Body of pancreas (tissue), 4 donors: ENCODE measurements at regions not wholly inside any gene's neighbourhood (a gene's known extent, or its start where the extent isn't known, plus 50 kb on each side); places are given as distances from the start of the nearest gene placed in this dataset.

ENCODE experiments used
- ATAC-seq: fragments of 150-250 bp; one replicate; pipeline ENCODE4 v1.9.1; 2016
- DNase-seq, 4 donors: peaks; one replicate each; pipeline ENCODE4 v3.0.0-alpha.2; 2019
- H3K27ac ChIP-seq, 4 donors: fragments of 200-600 bp; sonication (generic); 1 replicate in 3 of 4; 2 replicates in 1 of 4; pipeline versions ENCODE4 v1.5.1 to v1.6.1; 2016 to 2019; ENCODE audit warnings: mild to moderate bottlenecking in 1 of 4, mixed read lengths in 1 of 4, moderate library complexity in 1 of 4
- H3K27me3 ChIP-seq, 2 donors: fragments of 200-600 bp; sonication (generic); one replicate each; pipeline ENCODE4 v1.6.0; 2016; ENCODE audit warnings: mild to moderate bottlenecking in 1 of 2
- H3K36me3 ChIP-seq, 2 donors: fragments of 200-600 bp; sonication (generic); replicated peaks in 1 of 2; 2 replicates each; pipeline ENCODE4 v1.5.1; 2016; ENCODE audit warnings: low read depth in 2 of 2; ENCODE audit not compliant: insufficient read depth in 1 of 2
- H3K4me1 ChIP-seq: fragments of 200-600 bp; sonication (generic); one replicate; pipeline ENCODE4 v1.6.0; 2016
- H3K4me3 ChIP-seq, 2 donors: fragments of 200-600 bp; sonication (generic); 1 replicate in 1 of 2; 2 replicates in 1 of 2; pipeline ENCODE4 v1.5.1; 2016 to 2019
- H3K9me3 ChIP-seq, 3 donors: fragments of 200-600 bp; sonication (generic); 1 replicate in 2 of 3; 2 replicates in 1 of 3; pipeline ENCODE4 v1.5.1; 2016
- CTCF ChIP-seq, 7 experiments: fragments of 450-650 bp in 4 of 7; fragments of 200-600 bp in 3 of 7; sonication (generic) in 3 of 7; IDR thresholded peaks; one replicate each; pipeline ENCODE4 v1.5.1; 2016 to 2019; ENCODE audit warnings: antibody characterized with exemption in 7 of 7
- POLR2A ChIP-seq, 3 donors: fragments of 450-650 bp; IDR thresholded peaks; one replicate each; pipeline ENCODE4 v1.6.1; 2016; ENCODE audit warnings: antibody characterized with exemption in 3 of 3, mild to moderate bottlenecking in 2 of 3
- WGBS, 2 donors: methylation state at CpG; one replicate each; pipeline ENCODE4 v1.1.5; 2017; 5-methylcytosine and 5-hydroxymethylcytosine counted together
- intact Hi-C: fragments of 100-400 bp; cut with DNase I; formaldehyde crosslinking; loops from one replicate; pipeline ENCODE4 v1.15.1; 2023

- 90 to 100% methylated on average over 1 of the region's 1 CpG for WGBS, 2 donors
- ATAC-seq (no peak), DNase-seq (no peak)
Observed at GRCh38 chr5:40084614-40085013, 595.1 kb upstream of the PTGER4 start.

GRCh38 chr5:40082313-40082712, 597.4 kb upstream of the PTGER4 start:
- intact Hi-C loops = no loop called here
- Histone ChIP-seq H3K4me1 (no peaks in the 10 kb centered on the region), H3K36me3 (no peaks in the 10 kb centered on the region), H3K27me3 (no peaks in the 10 kb centered on the region), H3K27ac (no peak overlapping the region), H3K4me3 (no peak overlapping the region), H3K9me3 (no peaks in the 10 kb centered on the region)
- ATAC-seq = no peak
- no peak for DNase-seq
- WGBS, 2 donors = 0% methylated on average over 1 of the region's 1 CpG
- TF ChIP-seq CTCF (IDR thresholded peaks at IDR 0.05) (no peak), POLR2A (IDR thresholded peaks at IDR 0.05) (no peak)

More at GRCh38 chr5:40084614-40085013, 595.1 kb upstream of the PTGER4 start:
- H3K4me3 ChIP-seq = no peak overlapping the region
- H3K27me3 ChIP-seq = no peaks in the 10 kb centered on the region
- H3K9me3 ChIP-seq = no peaks in the 10 kb centered on the region
- H3K36me3 ChIP-seq = no peaks in the 10 kb centered on the region
- H3K27ac ChIP-seq = no peak overlapping the region
- intact Hi-C loops = no loop called here
- no peaks in the 10 kb centered on the region for H3K4me1 ChIP-seq
- TF ChIP-seq POLR2A (IDR thresholded peaks at IDR 0.05) (no peak), CTCF (IDR thresholded peaks at IDR 0.05) (no peak)

- intact Hi-C loops = no loop called here
- Histone ChIP-seq H3K36me3 (no peaks in the 10 kb centered on the region), H3K4me1 (no peaks in the 10 kb centered on the region), H3K4me3 (no peak overlapping the region), H3K9me3 (no peaks in the 10 kb centered on the region), H3K27ac (no peak overlapping the region), H3K27me3 (no peaks in the 10 kb centered on the region)
- TF ChIP-seq CTCF (IDR thresholded peaks at IDR 0.05) (no peak), POLR2A (IDR thresholded peaks at IDR 0.05) (no peak)
- DNase-seq (no peak), ATAC-seq (no peak)
Observed at GRCh38 chr5:40080191-40080590, 599.5 kb upstream of the PTGER4 start.

- Histone ChIP-seq H3K27ac (no peak overlapping the region), H3K9me3 (no peaks in the 10 kb centered on the region), H3K4me3 (no peak overlapping the region), H3K36me3 (no peaks in the 10 kb centered on the region), H3K27me3 (no peaks in the 10 kb centered on the region), H3K4me1 (no peaks in the 10 kb centered on the region)
- intact Hi-C loops = no loop called here
- DNase-seq = peak in 2 of 4 donors; percentile 14 to 47
- ATAC-seq = peak; percentile 48
- TF ChIP-seq POLR2A (IDR thresholded peaks at IDR 0.05) (no peak), CTCF (IDR thresholded peaks at IDR 0.05) (no peak)
- WGBS, 2 donors = 52 to 60% methylated on average over 8 of the region's 8 CpGs
Observed at GRCh38 chr5:40078898-40079575, 600.7 kb upstream of the PTGER4 start.

GRCh38 chr5:40074826-40075225, 604.9 kb upstream of the PTGER4 start:
- Histone ChIP-seq H3K27ac (no peak overlapping the region), H3K27me3 (no peaks in the 10 kb centered on the region), H3K36me3 (no peaks in the 10 kb centered on the region), H3K4me1 (peaks cover 13% of the 10 kb centered on the region), H3K4me3 (no peak overlapping the region), H3K9me3 (no peaks in the 10 kb centered on the region)
- DNase-seq (no peak), ATAC-seq (no peak)
- intact Hi-C loops = no loop called here
- WGBS, 2 donors = 30 to 50% methylated on average over 1 of the region's 1 CpG
- TF ChIP-seq CTCF (IDR thresholded peaks at IDR 0.05) = no peak
- no peak for TF ChIP-seq POLR2A (IDR thresholded peaks at IDR 0.05)
